ENCODE measurements at regions not wholly inside any gene's neighbourhood (a gene's known extent, or its start where the extent isn't known, plus 50 kb on each side); places are given as distances from the start of the nearest gene placed in this dataset.
"Not testable (repeated sequence)": the region's sequence is repeated elsewhere in the genome, so short reads cannot be mapped to it uniquely, and the experiment has no call there.

DNA sequence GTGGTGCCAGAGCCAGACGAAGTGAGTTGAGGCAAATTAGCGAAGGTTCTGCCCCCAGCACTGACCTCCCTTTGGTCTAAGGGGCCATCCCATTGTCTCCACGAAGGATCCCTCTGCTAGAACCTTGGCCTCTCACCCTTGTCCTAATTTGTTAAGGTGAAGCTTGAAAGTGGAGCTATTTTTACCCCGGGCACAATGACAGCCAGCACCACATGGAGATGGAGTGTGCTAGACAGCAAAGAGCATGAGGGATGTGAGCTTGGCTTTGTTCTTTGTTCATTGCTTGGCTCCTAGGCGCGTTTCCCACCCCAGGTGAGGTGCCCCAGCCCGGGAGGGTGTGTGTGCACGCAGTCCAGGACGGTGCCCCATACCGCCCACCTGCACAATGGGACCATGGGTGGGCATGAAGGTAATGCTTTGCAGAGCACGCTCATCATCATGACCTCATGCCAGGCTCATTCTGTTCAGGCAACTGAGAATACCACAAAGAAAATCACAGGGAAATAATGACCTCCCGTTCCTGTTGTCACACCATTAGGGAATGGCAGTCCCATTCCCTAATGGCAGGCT is 361.0 kb upstream of the FZD8 start:
- no peaks in the 10 kb centered on the region for H3K4me1 ChIP-seq
- H3K27me3 ChIP-seq: no peaks in the 10 kb centered on the region
- no peak for DNase-seq (ENCODE audit: low spot score in 2 of 2)
- no peaks in the 10 kb centered on the region for H3K9me3 ChIP-seq
- no peak for TF ChIP-seq EP300 (IDR thresholded peaks at IDR 0.05)
- TF ChIP-seq CTCF (IDR thresholded peaks at IDR 0.05): no peak
- no peak for TF ChIP-seq POLR2A (IDR thresholded peaks at IDR 0.05)
- 89 to 90% methylated on average over 12 of the region's 12 CpGs for WGBS, 2 donors
- H3K27ac ChIP-seq: no peak overlapping the region
- no peaks in the 10 kb centered on the region for H3K36me3 ChIP-seq
- no peak overlapping the region for H3K4me3 ChIP-seq

DNA sequence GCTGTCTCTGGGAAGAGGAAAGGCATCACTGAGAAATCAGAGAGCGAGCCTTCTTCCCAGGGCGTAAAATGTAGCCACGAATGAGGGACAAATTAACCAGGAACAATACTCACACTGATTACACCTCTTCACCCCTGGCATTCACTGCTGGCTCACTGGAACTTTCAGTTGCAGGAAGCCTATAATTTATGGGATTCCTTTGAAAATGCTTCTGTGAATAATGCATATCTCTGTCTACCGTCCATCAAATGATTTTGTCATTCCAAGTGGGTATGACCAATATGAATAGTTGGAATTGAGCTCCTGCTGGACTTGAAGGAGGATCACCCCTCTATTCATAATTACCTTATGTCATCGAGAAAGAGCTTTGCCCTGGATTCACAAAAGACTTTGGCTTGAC is 360.3 kb upstream of the FZD8 start:
- no peaks in the 10 kb centered on the region for H3K4me1 ChIP-seq
- no peak for DNase-seq (ENCODE audit: low spot score in 2 of 2)
- no peaks in the 10 kb centered on the region for H3K36me3 ChIP-seq
- H3K27ac ChIP-seq: no peak overlapping the region
- no peak overlapping the region for H3K4me3 ChIP-seq
- TF ChIP-seq CTCF (IDR thresholded peaks at IDR 0.05) (no peak), POLR2A (IDR thresholded peaks at IDR 0.05) (no peak), EP300 (IDR thresholded peaks at IDR 0.05) (no peak)
- 60 to 61% methylated on average over 5 of the region's 5 CpGs for WGBS, 2 donors
- no peaks in the 10 kb centered on the region for H3K27me3 ChIP-seq
- H3K9me3 ChIP-seq: no peaks in the 10 kb centered on the region

DNA sequence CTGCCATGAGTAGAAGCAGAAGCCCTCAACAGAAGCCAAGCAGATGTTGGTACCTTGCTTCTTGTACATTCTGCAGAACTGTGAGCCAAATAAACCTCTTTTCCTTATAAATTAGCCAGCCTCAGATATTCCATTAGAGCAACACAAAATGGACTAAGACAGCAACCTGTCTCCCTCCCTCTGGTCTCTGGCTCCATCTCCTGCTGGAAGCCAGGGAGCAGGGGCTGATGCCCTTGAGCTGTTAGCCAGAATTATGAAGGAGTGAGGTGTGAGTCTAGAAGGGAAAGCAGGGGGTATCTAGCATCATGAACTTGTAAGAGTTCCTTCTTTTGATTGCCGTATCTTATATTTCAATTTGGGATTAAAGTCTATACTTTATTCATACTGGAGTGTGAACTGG is 358.7 kb upstream of the FZD8 start:
- H3K27me3 ChIP-seq; H3K36me3 ChIP-seq; H3K9me3 ChIP-seq; DNase-seq (ENCODE audit: low spot score in 2 of 2); H3K4me1 ChIP-seq; H3K27ac ChIP-seq; H3K4me3 ChIP-seq: not testable (repeated sequence)
- WGBS, 2 donors: 93 to 97% methylated on average over 1 of the region's 1 CpG

DNA sequence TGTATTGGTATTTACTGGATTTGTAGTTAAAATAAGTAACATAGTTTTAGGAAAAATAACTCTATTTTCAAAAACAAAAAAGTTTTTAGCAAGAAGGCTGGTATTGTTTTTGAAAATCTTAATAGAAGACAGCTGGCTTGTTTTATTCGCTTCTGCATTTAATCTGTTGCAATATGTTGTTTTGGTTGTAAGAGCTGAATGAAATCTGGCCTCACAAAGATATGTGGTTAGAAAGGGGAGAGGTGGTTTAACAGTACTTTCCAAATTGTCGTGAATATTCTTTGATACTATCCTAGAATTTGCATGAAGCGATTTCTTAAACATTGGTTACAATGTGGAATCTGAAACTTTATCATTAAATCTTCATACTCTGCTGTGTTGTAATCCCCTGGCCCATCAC is 355.9 kb upstream of the FZD8 start:
- Histone ChIP-seq H3K27ac (no peak overlapping the region), H3K36me3 (no peaks in the 10 kb centered on the region), H3K9me3 (no peaks in the 10 kb centered on the region), H3K4me3 (no peak overlapping the region), H3K27me3 (no peaks in the 10 kb centered on the region), H3K4me1 (no peaks in the 10 kb centered on the region)
- DNase-seq (ENCODE audit: low spot score in 2 of 2): no peak
- no peak for TF ChIP-seq EP300 (IDR thresholded peaks at IDR 0.05)
- TF ChIP-seq POLR2A (IDR thresholded peaks at IDR 0.05): no peak
- no peak for TF ChIP-seq CTCF (IDR thresholded peaks at IDR 0.05)
- 63 to 69% methylated on average over 3 of the region's 3 CpGs for WGBS, 2 donors

- Histone ChIP-seq H3K4me3 (no peak overlapping the region), H3K27me3 (no peaks in the 10 kb centered on the region), H3K36me3 (no peaks in the 10 kb centered on the region), H3K9me3 (no peaks in the 10 kb centered on the region), H3K4me1 (no peaks in the 10 kb centered on the region), H3K27ac (no peak overlapping the region)
- DNase-seq (ENCODE audit: low spot score in 2 of 2): no peak
- TF ChIP-seq EP300 (IDR thresholded peaks at IDR 0.05): no peak
- no peak for TF ChIP-seq POLR2A (IDR thresholded peaks at IDR 0.05)
- TF ChIP-seq CTCF (IDR thresholded peaks at IDR 0.05): no peak
- 80 to 91% methylated on average over 4 of the region's 4 CpGs for WGBS, 2 donors
Observed at GRCh38 chr10:35995485-35995884, 353.4 kb upstream of the FZD8 start.
